ENCODE measurements at regions not wholly inside any gene's neighbourhood (a gene's known extent, or its start where the extent isn't known, plus 50 kb on each side); places are given as distances from the start of the nearest gene placed in this dataset.

DNA sequence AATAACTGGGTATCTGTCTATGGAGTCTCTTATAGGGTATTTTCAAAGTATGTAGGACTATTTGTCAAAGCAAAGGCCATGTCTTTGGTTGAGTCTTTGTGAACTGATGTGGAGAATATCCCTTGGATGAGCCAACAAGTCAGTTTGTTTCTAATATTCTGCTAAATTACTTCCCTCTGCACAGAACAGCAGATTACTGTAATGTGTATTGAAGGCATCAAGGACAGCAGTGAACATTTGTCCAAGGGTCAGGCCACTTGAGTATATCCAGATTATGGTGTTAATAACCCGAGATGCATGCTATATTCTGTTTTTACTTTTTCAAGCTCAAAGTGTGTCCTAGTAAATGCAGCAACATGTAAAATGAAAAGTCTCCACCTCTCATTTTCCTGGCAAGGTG, 144.2 kb upstream of the GLI3 start:
- H3K36me3 ChIP-seq (ENCODE audit: control insufficient read depth, insufficient read depth, low read length), result no peaks in the 10 kb centered on the region
- TF ChIP-seq, protein P1, sequence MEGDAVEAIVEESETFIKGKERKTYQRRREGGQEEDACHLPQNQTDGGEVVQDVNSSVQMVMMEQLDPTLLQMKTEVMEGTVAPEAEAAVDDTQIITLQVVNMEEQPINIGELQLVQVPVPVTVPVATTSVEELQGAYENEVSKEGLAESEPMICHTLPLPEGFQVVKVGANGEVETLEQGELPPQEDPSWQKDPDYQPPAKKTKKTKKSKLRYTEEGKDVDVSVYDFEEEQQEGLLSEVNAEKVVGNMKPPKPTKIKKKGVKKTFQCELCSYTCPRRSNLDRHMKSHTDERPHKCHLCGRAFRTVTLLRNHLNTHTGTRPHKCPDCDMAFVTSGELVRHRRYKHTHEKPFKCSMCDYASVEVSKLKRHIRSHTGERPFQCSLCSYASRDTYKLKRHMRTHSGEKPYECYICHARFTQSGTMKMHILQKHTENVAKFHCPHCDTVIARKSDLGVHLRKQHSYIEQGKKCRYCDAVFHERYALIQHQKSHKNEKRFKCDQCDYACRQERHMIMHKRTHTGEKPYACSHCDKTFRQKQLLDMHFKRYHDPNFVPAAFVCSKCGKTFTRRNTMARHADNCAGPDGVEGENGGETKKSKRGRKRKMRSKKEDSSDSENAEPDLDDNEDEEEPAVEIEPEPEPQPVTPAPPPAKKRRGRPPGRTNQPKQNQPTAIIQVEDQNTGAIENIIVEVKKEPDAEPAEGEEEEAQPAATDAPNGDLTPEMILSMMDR (IDR thresholded peaks at IDR 0.05; ENCODE audit: insufficient read depth, low read length, poor library complexity, severe bottlenecking), result no peak
- H3K27me3 ChIP-seq (ENCODE audit: control insufficient read depth, insufficient read depth, low read length), result no peaks in the 10 kb centered on the region
- no peak overlapping the region for H3K4me3 ChIP-seq (ENCODE audit: low read depth, low read length)
- no peak for DNase-seq (ENCODE audit: low read depth)

DNA sequence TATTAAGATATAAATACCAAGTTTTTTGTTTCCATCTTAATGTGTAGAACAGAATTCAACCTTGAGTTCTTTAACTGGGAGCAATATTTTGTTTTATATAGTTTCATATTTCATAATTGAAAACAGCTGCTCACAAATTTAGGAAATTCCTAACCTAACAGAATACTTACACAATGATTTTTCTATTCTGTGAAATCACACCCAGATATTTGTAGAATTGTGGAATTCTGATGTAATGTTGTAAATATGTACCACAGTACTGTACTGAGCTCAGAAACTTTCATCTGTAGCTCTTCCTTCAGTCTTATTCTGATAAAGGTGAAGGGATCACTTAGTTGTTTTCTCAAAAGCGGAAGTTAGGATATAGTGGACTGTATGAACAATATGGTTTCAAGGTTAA, 143.4 kb upstream of the GLI3 start:
- TF ChIP-seq, protein P1 (IDR thresholded peaks at IDR 0.05; ENCODE audit: insufficient read depth, low read length, poor library complexity, severe bottlenecking), result no peak
- no peak overlapping the region for H3K4me3 ChIP-seq (ENCODE audit: low read depth, low read length)
- no peaks in the 10 kb centered on the region for H3K36me3 ChIP-seq (ENCODE audit: control insufficient read depth, insufficient read depth, low read length)
- no peak for DNase-seq (ENCODE audit: low read depth)
- H3K27me3 ChIP-seq (ENCODE audit: control insufficient read depth, insufficient read depth, low read length), result no peaks in the 10 kb centered on the region

DNA sequence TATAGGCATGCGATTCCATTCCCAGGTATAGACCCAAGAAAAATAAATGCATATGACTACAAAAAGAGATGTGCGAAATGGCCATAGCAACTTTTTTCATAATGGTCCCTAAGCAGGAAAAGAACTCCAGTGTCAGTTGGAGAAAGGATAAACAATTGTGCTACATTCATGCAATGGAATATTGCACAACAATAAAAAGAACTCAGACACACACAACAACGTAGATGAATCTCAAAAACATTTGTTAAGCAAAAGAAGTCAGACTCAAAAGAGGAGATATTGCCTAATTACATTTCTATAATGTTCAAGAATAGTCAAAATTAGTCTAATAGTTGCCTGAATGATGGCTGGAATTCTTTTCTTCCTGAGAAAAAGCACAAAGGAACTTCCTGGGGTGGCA, 141.1 kb upstream of the GLI3 start:
- H3K4me3 ChIP-seq (ENCODE audit: low read depth, low read length), result no peak overlapping the region
- no peak for DNase-seq (ENCODE audit: low read depth)
- H3K27me3 ChIP-seq (ENCODE audit: control insufficient read depth, insufficient read depth, low read length), result no peaks in the 10 kb centered on the region
- H3K36me3 ChIP-seq (ENCODE audit: control insufficient read depth, insufficient read depth, low read length), result no peaks in the 10 kb centered on the region
- TF ChIP-seq, protein P1 (IDR thresholded peaks at IDR 0.05; ENCODE audit: insufficient read depth, low read length, poor library complexity, severe bottlenecking), result no peak

DNA sequence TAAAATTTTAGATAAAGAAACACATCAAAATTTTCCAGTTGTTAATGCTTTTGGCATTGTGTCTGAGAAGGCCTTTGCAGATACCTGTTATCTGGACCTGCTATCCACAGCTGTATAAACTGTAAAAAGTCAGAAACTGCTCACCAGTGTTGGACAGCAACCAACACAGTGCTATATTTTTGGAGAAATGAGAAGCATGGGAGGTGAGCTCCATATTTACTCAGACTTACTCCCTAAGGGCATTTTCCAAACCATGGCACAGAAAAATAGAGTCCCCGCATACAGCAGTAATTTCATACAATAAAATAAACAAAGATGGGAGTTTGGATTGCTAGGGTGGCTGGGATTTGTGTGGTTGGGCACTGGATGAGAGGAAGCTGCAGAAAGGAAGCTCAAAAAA, 136.3 kb upstream of the GLI3 start:
- Histone ChIP-seq H3K27me3 (ENCODE audit: control insufficient read depth, insufficient read depth, low read length) (no peaks in the 10 kb centered on the region), H3K36me3 (ENCODE audit: control insufficient read depth, insufficient read depth, low read length) (no peaks in the 10 kb centered on the region), H3K4me3 (ENCODE audit: low read depth, low read length) (no peak overlapping the region)
- DNase-seq (ENCODE audit: low read depth), result no peak
- TF ChIP-seq, protein P1 (IDR thresholded peaks at IDR 0.05; ENCODE audit: insufficient read depth, low read length, poor library complexity, severe bottlenecking), result no peak

DNA sequence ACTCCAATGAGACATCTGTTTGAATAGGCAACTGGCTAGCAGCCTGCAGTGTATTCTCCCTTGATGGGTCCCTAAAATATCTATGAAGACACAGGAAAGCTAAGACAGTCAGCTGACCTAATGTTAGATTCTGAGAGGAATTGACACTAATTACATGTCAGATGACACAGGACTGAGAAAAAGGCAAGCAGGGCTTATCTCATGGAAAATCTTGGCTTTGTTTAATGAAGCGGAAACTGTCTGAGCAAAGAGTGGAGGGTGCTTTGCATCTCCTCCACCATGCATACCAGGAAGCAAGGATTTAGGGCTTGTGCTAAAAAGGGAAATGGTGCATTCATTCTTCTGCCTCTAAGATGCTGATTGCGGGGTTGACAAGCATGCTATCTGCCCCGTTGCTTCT, 135.5 kb upstream of the GLI3 start:
- DNase-seq (ENCODE audit: low read depth), result no peak
- Histone ChIP-seq H3K4me3 (ENCODE audit: low read depth, low read length) (no peak overlapping the region), H3K27me3 (ENCODE audit: control insufficient read depth, insufficient read depth, low read length) (no peaks in the 10 kb centered on the region), H3K36me3 (ENCODE audit: control insufficient read depth, insufficient read depth, low read length) (no peaks in the 10 kb centered on the region)
- TF ChIP-seq, protein P1 (IDR thresholded peaks at IDR 0.05; ENCODE audit: insufficient read depth, low read length, poor library complexity, severe bottlenecking), result no peak

DNA sequence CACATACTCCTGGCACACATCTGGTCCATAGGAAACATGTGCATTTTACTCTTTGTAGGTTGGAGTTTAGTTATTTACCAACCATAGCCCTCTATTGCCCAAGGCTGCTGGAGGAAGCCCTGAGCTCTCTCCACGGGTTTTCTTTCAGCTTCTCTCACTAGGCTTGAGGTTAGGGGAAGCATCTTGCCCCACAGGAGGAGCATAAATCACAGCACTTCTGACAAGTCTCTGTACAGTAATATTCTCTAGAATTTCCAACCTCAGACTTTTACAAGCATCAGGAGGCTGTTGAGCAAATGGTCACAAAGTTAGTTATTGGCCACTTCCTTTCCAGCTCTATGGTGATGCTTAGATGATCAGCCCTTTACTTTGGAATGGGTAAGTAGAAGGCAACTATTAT, 122.9 kb upstream of the GLI3 start:
- TF ChIP-seq, protein P1 (IDR thresholded peaks at IDR 0.05; ENCODE audit: insufficient read depth, low read length, poor library complexity, severe bottlenecking), result no peak
- no peak for DNase-seq (ENCODE audit: low read depth)
- H3K27me3 ChIP-seq (ENCODE audit: control insufficient read depth, insufficient read depth, low read length), result no peaks in the 10 kb centered on the region
- H3K4me3 ChIP-seq (ENCODE audit: low read depth, low read length), result no peak overlapping the region
- no peaks in the 10 kb centered on the region for H3K36me3 ChIP-seq (ENCODE audit: control insufficient read depth, insufficient read depth, low read length)

Data from kidney epithelial cell (primary cell).